Occipital lobe (tissue), 1 donor: ENCODE measurements at regions not wholly inside any gene's neighbourhood (a gene's known extent, or its start where the extent isn't known, plus 50 kb on each side); places are given as distances from the start of the nearest gene placed in this dataset.

Experiments used
- DNase-seq: peaks from one replicate; lab custom pipeline; 2025; lab: John Stamatoyannopoulos, UW

- no peak for DNase-seq
These were observed 495.7 kb upstream of the TCF4 start for GRCh38 chr18:56083523-56084287.

GRCh38 chr18:56083097-56083521 is 495.1 kb upstream of the TCF4 start:
- DNase-seq: peak; percentile 1

GRCh38 chr18:56076723-56077122 is 488.7 kb upstream of the TCF4 start:
- no peak for DNase-seq

GRCh38 chr18:56068701-56069100 is 480.7 kb upstream of the TCF4 start:
- no peak for DNase-seq

- no peak for DNase-seq
These were observed 480.1 kb upstream of the TCF4 start for GRCh38 chr18:56067969-56068671.

GRCh38 chr18:56067214-56067894 is 479.4 kb upstream of the TCF4 start:
- no peak for DNase-seq

- no peak for DNase-seq
These were observed 478.7 kb upstream of the TCF4 start for GRCh38 chr18:56066524-56067213.

- no peak for DNase-seq
These were observed 477.1 kb upstream of the TCF4 start for GRCh38 chr18:56065086-56065485.

GRCh38 chr18:56062931-56063330 is 474.9 kb upstream of the TCF4 start:
- DNase-seq: no peak

- DNase-seq: no peak
These were observed 473.1 kb upstream of the TCF4 start for GRCh38 chr18:56060967-56061541.

- no peak for DNase-seq
These were observed 464.2 kb upstream of the TCF4 start for GRCh38 chr18:56052202-56052601.

- no peak for DNase-seq
These were observed 456.2 kb upstream of the TCF4 start for GRCh38 chr18:56044239-56044638.

- peak; percentile 83 for DNase-seq
These were observed 455.7 kb upstream of the TCF4 start for GRCh38 chr18:56043641-56044061.

- no peak for DNase-seq
These were observed 455.0 kb upstream of the TCF4 start for GRCh38 chr18:56042915-56043536.

- DNase-seq: no peak
These were observed 450.4 kb upstream of the TCF4 start for GRCh38 chr18:56038171-56039030.

GRCh38 chr18:56036741-56037140 is 448.7 kb upstream of the TCF4 start:
- DNase-seq: no peak

- DNase-seq: no peak
These were observed 447.6 kb upstream of the TCF4 start for GRCh38 chr18:56035546-56035945.

GRCh38 chr18:56034949-56035348 is 447.0 kb upstream of the TCF4 start:
- no peak for DNase-seq

GRCh38 chr18:56030060-56030459 is 442.1 kb upstream of the TCF4 start:
- DNase-seq: no peak

GRCh38 chr18:56028514-56028913 is 440.5 kb upstream of the TCF4 start:
- DNase-seq: no peak
